Endothelial cell of umbilical vein (primary cell): ENCODE measurements at regions not wholly inside any gene's neighbourhood (a gene's known extent, or its start where the extent isn't known, plus 50 kb on each side); places are given as distances from the start of the nearest gene placed in this dataset.

Experiments used
- BruUV-seq: library from RNA; stranded (reverse); fragments of 400-500 nt; replicated peaks from 2 replicates; lab custom pipeline; 2021; lab: Mats Ljungman, UMichigan
- CTCF ChIA-PET: fragments of 300-600, 350-600 bp; sonication (Branson Sonifier 250); formaldehyde crosslinking; loops from one replicate; lab custom pipeline; 2021; ENCODE audit warnings: antibody characterized with exemption, inconsistent platforms; lab: Charles Lee
- POLR2A ChIA-PET: fragments of 300-600, 350-600 bp; sonication (Branson Sonifier 250); formaldehyde crosslinking; loops from one replicate; lab custom pipeline; 2021; ENCODE audit warnings: antibody characterized with exemption, inconsistent platforms; lab: Charles Lee
- DNase-seq: peaks from one replicate; pipeline ENCODE4 v3.0.0-alpha.2; 2011; ENCODE audit warnings: low read depth, low spot score
- FAIRE-seq: peaks from 2 replicates; lab custom pipeline; 2011; peaks lifted over from hg19 to GRCh38; lab: Jason Lieb, UNC
- H2AFZ ChIP-seq: 2 replicates; pipeline ENCODE4 v1.6.0; 2012; ENCODE audit warnings: low read depth, low read length, control low read depth, inconsistent platforms
- H3K27ac ChIP-seq: 2 replicates; pipeline ENCODE4 v1.5.1; 2011; ENCODE audit warnings: low read depth, mild to moderate bottlenecking, control low read depth, low read length, moderate library complexity; ENCODE audit not compliant: insufficient read depth
- H3K27me3 ChIP-seq, 2 experiments: 2 replicates each; pipeline versions ENCODE4 v1.6.0 to v1.6.1; 2011; ENCODE audit warnings: low read length in 2 of 2, mixed read lengths in 1 of 2; ENCODE audit not compliant: control insufficient read depth in 2 of 2, insufficient read depth in 2 of 2
- H3K36me3 ChIP-seq, 2 experiments: 2 replicates in 1 of 2; 3 replicates in 1 of 2; pipeline ENCODE4 v1.5.1; 2011; ENCODE audit warnings: low read length in 2 of 2, mild to moderate bottlenecking in 1 of 2, moderate library complexity in 1 of 2; ENCODE audit not compliant: control insufficient read depth in 2 of 2, insufficient read depth in 2 of 2; ENCODE audit errors: extremely low read depth in 1 of 2
- H3K4me1 ChIP-seq: 3 replicates; pipeline ENCODE4 v1.5.1; 2011; ENCODE audit warnings: mild to moderate bottlenecking, low read length; ENCODE audit not compliant: control insufficient read depth, insufficient read depth; ENCODE audit errors: extremely low read depth
- H3K4me2 ChIP-seq: 2 replicates; pipeline ENCODE4 v1.6.1; 2011; ENCODE audit warnings: low read length, control low read depth, mixed read lengths; ENCODE audit not compliant: insufficient read depth
- H3K4me3 ChIP-seq, 3 experiments: fragments of 200-600 bp in 1 of 3; sonication (generic), shearing (Covaris generic) in 1 of 3; replicated peaks in 1 of 3; 2 replicates each; pipeline ENCODE4 v1.5.1; 2011 to 2016; ENCODE audit warnings: control low read depth in 3 of 3, low read length in 3 of 3, mild to moderate bottlenecking in 2 of 3, inconsistent platforms in 1 of 3, low read depth in 1 of 3, moderate library complexity in 1 of 3; ENCODE audit not compliant: insufficient read depth in 1 of 3
- H3K79me2 ChIP-seq: 2 replicates; pipeline ENCODE4 v1.6.0; 2012; ENCODE audit warnings: low read length, inconsistent platforms; ENCODE audit not compliant: control insufficient read depth, insufficient read depth
- H3K9ac ChIP-seq: replicated peaks from 2 replicates; pipeline ENCODE3; 2011; ENCODE audit warnings: low read length, control low read depth; ENCODE audit not compliant: insufficient read depth; ENCODE audit errors: extremely low read depth
- H3K9me1 ChIP-seq: replicated peaks from 3 replicates; pipeline ENCODE4 v1.6.0; 2011; ENCODE audit warnings: mild to moderate bottlenecking, low read length; ENCODE audit not compliant: control insufficient read depth, insufficient read depth; ENCODE audit errors: extremely low read depth
- H3K9me3 ChIP-seq: replicated peaks from 2 replicates; pipeline ENCODE4 v1.5.1; 2012; ENCODE audit warnings: low read length, inconsistent platforms; ENCODE audit not compliant: control insufficient read depth, insufficient read depth
- H4K20me1 ChIP-seq: replicated peaks from 2 replicates; pipeline ENCODE3; 2011; ENCODE audit warnings: mild to moderate bottlenecking, low read length; ENCODE audit not compliant: control insufficient read depth, insufficient read depth; ENCODE audit errors: extremely low read depth
- CTCF ChIP-seq, 2 donors: IDR thresholded peaks; 1 replicate in 1 of 2; 2 replicates in 1 of 2; pipeline ENCODE4 v1.5.1; 2011; ENCODE audit warnings: low read length in 2 of 2, mild to moderate bottlenecking in 2 of 2, moderate library complexity in 2 of 2, control low read depth in 1 of 2, inconsistent platforms in 1 of 2, low read depth in 1 of 2; ENCODE audit not compliant: insufficient read depth in 1 of 2; ENCODE audit errors: extremely low read depth in 1 of 2
- EZH2 ChIP-seq: IDR thresholded peaks from 2 replicates; pipeline ENCODE4 v1.6.1; 2012; ENCODE audit warnings: borderline replicate concordance, low read depth, mild to moderate bottlenecking, moderate library complexity, low read length, inconsistent platforms; ENCODE audit not compliant: severe bottlenecking
- FOS ChIP-seq: IDR thresholded peaks from 2 replicates; pipeline ENCODE4 v1.6.1; 2011; ENCODE audit warnings: mild to moderate bottlenecking, low read length, moderate library complexity, borderline replicate concordance; ENCODE audit not compliant: insufficient read depth
- dilution Hi-C: fragments of 300-500 bp; cut with MboI; formaldehyde crosslinking; loops from one replicate; pipeline ENCODE4 v1.15.0; 2019; ENCODE audit warnings: low sequenced_read_pairs; ENCODE audit not compliant: extremely low pct_ligation_motif_present
- intact Hi-C: fragments of 100-400 bp; cut with micrococcal nuclease; formaldehyde crosslinking; loops from one replicate; pipeline ENCODE4 v1.10.0; 2022

GRCh38 chr4:23106516-23106915 lies 413.8 kb downstream of the GBA3 start:
- intact Hi-C loops: no loop called here
- CTCF ChIA-PET: no interaction called here

More at GRCh38 chr4:23106516-23106915, 413.8 kb downstream of the GBA3 start:
- no TSS peak for BruUV-seq
- POLR2A ChIA-PET: no interaction called here
- no peak overlapping the region for H3K9ac ChIP-seq
- no peaks in the 10 kb centered on the region for H3K79me2 ChIP-seq
- no peaks in the 10 kb centered on the region for H3K36me3 ChIP-seq
- TF ChIP-seq CTCF (IDR thresholded peaks at IDR 0.05; ENCODE audit: extremely low read depth in 1 of 2, insufficient read depth in 1 of 2, low read depth in 1 of 2, low read length in 2 of 2) (no peak), EZH2 (no peak), FOS (no peak)
- no peaks in the 10 kb centered on the region for H3K9me1 ChIP-seq
- peaks cover 2% of the 10 kb centered on the region for H3K9me3 ChIP-seq
- DNase-seq: no peak
- no peak overlapping the region for H3K4me2 ChIP-seq
- H4K20me1 ChIP-seq: no peaks in the 10 kb centered on the region
- no peak overlapping the region for H2AFZ ChIP-seq
- no peak for FAIRE-seq
- dilution Hi-C loops: no loop called here
- H3K27ac ChIP-seq: no peak overlapping the region
- no peaks in the 10 kb centered on the region for H3K27me3 ChIP-seq
- no peak overlapping the region for H3K4me3 ChIP-seq
- no peaks in the 10 kb centered on the region for H3K4me1 ChIP-seq
